GM19395 (cell line): ENCODE measurements at regions not wholly inside any gene's neighbourhood (a gene's known extent, or its start where the extent isn't known, plus 50 kb on each side); places are given as distances from the start of the nearest gene placed in this dataset.

Experiments
- ATAC-seq: cut with Tn5 transposase; IDR thresholded peaks from one replicate; pipeline ENCODE4 v1.9.1; 2021; ENCODE audit warnings: mild to moderate bottlenecking, moderate library complexity; ENCODE audit not compliant: unreplicated experiment

DNA sequence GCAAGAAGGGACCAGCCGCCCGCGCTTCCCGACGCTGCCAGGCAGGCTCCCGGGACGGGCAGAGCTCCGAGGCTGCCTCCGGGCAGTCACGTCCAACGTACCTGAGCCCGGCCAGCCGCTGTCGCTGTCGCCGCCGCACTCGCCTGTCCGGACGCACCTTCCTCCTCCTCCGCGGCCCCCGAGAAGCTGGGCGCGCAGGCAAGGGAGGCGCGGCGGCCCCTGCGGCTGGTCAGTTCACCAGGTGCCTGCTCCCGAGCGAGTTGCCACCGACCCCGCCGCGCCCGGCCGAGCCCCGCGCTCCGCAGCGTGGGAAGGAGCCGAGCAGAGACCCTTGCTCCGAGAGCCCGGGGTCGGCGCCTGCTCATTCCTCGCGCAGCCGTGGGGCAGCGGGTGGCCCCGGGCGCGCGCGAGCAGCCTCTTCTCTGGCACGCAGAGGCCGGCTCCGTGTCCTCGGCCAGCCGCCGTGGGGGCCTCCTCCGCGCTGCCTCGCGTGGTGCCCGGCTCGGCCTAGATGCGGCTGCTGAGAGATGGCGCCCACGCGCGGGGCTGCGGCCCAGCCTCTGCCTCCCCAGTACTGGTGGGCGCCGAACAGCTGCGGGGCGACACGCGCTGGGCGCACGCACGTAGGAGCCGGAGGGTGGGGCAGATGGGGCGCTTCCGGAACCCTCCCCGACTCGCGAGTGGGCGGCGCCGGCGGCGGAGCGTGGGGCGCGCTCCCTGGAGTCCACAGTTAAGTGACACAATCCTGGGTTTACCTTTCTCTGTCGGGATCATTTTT is 419.4 kb downstream of the UQCRFS1 start:
- ATAC-seq = no peak

DNA sequence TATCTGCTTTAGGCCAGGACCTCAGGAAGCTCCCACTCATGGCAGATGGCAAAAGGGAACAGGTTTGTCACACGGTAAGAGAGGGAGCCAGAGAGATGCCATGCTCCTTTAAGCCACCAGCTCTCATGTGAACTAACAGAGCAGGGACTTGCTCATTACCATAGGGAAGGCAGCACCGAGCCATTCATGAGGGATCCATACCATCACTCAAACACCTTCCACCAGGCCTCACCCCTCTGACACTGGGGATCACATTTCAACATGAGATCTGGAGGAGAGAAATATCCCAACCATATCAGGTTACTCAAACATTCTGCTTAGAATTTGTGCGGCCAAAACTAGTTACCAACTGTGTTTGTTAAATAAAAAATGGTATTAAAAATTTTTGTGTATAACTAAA is 427.0 kb downstream of the UQCRFS1 start:
- ATAC-seq = no peak

DNA sequence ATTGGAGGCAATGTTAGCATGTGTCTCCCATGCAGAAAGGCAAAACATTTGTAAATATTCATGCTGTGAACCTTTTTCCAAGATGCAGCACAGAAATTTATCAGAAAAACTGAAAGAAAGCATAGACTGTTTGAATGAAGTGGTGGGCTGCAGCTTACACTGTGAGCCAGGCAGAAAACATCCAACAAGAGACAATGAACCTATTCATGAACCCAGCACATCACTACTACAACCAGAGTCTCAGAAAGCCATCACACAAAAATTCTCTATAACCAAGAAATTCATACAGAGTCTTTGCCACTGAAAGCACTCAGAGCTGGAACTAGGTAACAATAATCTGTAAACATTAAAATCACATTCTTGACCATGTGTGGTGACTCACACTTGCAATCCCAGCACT is 448.9 kb downstream of the UQCRFS1 start:
- no peak for ATAC-seq

DNA sequence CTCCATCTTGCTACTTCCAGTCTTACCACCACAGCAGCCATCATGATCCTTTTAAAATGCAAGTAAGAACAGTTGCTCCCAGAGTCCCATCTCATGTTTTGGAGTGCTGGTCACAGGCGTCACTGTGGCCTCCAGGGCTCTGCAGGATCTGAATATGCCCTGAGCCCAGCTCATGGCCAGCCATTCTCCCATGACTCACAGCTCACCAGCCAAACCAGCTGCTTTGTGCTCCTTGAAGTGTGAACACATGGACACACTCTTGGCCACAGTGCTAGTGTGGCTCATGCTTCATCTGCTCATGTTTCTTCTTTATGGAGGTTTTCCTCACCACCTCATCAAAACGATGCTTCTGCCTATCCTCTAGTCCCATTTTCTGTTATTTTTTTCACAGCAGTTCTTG is 466.5 kb downstream of the UQCRFS1 start:
- no peak for ATAC-seq

DNA sequence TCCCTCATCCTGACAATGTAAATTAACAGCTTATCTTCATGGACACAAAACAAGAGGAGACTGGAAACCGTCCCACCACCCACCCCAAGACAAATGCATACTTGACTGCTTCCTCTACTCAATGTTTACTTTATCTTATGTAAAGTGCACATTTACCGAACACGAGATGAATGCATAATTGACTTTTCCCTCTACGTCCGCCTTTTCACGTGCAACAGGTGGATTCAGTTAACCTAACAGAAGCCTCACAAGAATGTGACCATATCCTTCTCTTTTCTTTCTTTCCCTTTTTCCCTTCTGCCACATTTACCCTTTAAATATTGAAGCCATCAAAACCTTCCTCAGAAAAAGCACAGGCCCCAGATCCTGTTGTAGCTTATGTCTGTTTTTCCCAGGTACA is 468.0 kb downstream of the UQCRFS1 start:
- no peak for ATAC-seq

DNA sequence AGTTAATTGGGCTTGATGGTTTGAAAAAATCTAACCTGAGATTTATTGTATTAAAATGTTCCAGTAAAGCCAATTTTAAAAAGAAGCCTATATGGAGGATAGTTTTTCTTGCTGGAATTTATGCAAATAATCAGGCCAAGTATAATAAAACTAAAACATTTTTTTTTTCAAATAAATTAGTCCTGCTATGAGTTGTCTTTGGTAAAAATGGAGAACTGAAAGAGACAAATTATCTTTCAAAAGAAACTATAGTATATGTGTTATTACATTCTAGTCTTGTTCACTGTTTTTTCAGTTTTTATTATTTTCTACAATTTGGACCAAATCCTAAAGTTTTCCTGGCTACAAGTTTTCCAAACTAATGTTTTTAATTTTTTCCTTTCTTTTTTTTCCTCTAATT is 468.9 kb downstream of the UQCRFS1 start:
- ATAC-seq = peak; percentile 82

DNA sequence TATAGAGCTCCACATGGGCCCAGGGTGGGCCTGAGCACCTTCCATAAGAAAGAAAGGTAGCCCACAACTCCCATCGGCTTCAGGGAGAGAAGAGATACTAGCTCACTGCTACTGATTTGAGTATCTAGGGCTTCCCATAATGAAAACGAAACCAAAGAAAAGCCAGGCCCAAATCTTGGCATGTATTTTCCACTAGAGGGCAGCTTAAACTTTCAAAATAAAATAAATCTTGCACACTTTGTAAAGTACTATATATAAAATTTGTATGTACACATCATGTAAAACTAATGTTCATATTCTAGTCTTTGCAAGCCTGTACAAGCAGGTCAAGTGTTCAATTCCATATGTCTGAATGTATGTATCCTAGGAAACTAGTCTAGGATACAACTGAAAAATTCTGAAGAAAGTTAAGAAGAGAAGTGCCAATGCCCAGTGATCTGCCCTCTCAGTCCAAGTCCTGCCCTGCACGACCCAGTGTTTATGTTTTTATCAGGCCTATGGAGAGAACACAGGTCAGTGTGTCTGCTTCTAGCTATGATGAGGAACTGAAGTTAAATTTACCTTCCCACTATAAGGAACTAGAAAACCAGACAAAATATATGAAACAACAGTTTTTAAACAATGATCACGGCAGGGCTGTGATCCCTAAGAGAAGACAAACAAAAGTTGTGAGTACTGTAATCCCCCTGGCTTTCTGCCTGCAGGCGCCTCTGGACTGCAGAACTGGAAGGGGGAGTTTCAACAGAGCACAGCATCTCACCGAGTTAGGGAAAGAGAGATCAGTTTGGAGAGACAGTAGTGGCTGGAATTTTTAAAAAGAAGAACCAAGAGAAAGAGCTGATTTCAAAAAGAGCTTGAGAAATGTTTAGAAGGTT is 475.7 kb downstream of the UQCRFS1 start:
- peak; percentile 90 for ATAC-seq

DNA sequence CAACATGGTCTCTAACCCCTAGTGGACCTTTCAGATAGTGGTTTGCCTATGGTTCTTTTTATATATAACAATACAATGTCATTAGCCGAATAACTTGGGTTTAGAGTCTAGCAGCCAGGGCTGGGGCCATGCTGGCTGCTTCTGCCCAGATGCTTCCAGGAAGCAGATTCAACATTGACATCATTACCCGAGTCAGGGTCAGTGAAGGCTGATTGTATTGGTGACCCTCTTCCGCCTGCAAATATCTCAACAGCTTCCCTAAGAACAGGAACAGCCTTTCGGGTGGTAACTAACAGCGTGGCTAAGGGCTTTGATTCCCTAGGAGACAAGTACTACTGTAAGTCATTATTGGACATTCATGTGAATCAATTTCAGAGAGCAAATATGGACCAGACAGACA is 476.4 kb downstream of the UQCRFS1 start:
- no peak for ATAC-seq

DNA sequence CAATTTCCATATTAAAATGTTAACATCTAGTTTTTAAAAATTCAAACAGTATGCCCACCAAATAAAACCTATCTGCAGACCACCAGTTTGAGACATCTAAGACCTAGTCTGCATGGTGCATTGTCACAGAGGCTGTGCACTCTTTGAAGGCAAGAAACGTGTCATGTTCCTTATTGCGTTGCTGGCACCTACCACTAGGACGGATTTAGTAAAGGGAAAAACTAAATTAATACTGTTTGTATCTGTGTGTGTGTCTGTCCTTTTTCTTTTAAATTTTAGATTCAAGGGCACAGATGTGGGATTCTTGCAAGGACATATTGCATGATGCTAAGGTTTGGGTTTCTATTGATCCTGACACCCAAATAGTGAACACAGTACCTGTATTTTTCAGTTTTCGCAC is 481.4 kb downstream of the UQCRFS1 start:
- ATAC-seq = no peak

DNA sequence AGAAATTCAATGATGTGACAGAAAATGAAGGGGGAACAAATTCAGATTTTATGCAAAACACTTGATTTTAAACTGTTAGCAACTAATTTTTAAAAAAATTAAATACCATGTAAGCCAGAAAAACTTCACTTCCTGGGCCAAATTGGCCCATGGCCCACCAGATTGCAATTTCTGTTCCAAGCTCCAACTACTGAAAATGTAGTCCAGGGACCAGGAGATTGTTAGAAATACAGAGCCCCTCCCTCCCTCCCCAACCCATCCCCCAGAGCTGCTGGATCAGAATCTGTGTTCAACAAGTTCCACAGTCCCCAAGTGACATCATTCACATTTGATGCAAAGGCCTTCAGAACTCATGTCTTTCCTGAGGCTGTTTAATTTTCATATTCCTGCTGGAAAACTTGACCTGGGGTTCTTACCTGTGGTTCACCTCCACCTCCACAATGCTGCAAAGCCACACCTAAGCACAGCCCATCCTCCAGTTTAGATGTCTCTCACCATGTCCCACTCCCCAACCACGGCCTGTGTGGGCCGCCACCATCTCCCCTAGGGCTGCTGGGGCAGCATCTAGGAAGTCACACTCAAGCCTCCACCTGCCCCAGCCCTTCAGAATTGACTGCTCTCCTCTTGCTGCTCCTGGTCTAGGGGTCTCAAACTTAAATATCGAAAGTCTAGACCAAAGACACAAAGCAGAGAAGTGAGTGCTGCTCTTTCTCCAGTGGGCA is 482.0 kb downstream of the UQCRFS1 start:
- ATAC-seq = no peak

DNA sequence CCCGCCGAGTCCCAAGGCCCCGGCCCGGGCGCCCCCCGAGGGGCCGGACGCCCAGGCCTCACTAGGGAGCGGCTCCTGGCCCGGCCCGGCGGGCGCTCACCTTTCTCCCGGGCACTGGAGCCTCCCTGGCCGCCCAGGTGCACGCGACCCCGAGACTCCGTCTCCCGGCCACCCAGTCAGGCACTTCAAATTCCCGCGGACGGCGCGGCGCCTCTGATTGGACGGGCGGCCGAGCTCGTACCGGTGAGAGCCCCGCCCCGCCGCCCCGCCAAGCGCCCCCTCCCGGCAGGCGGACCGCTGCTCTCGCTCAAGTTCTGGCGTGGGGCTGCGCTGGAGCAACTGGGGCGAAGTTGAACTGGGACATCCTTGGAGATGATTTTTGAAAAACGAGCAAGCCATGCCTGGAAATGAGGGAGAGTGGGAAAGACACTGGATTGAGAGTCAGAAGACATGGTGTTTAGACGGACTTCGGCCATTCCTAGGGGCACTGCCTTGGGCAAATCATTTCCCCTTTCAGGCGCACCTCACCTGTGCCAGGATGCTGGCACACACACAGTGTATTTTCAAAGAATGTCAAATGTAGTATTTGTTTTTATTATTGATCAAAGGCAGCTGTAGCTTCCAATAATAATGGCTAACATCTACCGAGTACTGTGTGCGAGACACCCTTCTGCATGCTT is 485.3 kb downstream of the UQCRFS1 start:
- no peak for ATAC-seq

DNA sequence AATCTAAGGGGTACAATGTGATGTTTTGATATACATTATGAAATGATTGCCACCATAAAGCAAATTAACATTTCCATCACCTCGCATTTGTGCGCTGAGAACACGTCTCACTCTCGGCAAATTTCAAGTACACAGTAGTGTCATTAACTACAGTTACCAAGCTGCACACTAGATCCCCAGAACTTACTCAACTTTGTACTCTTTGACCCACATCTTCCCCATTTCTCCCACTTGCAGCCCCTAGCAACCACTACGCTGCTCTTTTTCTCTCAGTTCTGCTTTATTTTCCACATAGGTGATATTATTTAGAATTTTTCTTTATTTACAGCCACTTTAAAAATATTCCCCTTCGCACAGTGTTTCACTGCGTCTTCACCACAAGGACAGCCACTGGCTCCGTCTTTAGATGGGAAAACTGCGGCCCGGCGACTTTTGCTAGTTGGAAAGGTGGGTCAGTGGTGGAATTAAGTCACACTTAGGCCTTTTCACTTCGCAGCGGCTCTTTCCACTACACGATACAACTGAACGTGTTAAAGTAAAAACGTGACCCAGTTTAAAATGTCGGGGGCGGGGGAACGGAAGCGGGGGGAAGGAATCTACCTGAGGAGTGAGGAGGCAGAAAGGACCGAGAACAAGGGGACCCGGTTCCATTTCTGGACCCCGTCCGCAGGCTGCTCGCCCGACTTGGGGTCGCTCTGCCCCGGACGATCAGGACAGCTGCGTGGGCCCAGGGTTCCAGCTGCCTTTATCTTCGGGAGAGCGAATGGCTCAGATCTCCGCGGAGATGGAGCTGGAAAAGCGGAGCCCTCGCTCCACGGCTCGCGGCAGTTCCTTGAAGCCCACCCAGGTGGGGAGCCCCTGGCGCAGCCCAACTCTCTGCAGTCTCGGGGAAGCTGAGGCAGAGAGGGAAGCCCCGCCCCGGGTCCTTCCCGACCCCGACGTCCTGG is 486.1 kb downstream of the UQCRFS1 start:
- no peak for ATAC-seq

DNA sequence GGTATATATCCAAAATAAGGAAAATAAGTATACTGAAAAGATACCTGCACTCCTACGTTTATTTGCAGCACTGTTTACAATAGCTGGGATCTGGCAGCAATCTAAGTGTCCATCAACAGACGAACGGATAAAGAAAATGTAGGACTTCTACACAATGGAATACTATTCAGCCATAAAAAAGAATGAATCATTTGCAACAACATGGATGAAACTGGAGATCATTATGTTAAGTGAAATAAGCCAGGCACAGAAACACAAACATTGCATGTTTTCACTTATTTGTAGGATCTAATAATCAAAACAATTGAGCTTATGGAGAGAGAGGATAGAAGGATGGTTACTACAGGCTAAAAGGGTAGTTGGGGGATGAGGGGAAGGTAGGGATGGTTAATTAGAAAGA is 494.0 kb downstream of the UQCRFS1 start:
- no peak for ATAC-seq

DNA sequence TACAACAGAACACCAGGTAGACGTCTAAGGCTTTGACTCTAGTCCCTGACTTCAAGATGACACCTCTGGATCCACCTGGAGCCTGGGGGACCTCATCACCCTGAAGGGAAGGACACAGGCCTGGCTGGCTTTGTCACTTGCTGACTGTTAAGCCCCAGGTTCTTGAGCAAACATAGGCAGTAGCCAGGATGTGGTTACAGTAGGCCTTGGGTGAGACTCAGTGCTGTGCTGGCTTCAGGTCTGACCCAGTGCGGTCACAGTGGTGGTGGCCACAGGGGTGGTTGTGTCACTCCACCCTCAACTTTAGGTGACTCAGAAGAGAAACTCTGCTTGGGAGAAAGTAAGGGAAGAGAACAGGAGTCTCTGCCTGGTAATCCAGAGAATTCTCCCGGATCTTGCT is 497.8 kb downstream of the UQCRFS1 start:
- ATAC-seq = no peak

DNA sequence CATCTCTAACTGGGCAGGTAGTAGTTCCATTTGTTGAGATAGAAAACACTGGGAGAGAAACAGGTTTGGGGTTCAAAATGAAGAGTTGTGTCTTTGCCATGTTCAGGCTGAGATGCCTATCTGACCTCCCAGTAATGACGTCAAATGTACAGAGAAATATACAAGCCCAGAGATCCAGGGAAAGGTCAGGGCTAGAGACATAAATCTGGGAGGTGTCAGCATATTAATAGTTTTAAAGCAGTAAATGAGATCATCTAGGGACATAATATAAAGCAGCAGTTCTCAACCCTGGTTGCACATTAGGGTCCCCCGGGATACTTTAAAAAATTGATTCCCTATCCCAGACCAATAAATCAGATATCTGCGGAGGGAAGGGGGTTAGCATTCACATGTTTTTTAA is 501.5 kb downstream of the UQCRFS1 start:
- no peak for ATAC-seq

DNA sequence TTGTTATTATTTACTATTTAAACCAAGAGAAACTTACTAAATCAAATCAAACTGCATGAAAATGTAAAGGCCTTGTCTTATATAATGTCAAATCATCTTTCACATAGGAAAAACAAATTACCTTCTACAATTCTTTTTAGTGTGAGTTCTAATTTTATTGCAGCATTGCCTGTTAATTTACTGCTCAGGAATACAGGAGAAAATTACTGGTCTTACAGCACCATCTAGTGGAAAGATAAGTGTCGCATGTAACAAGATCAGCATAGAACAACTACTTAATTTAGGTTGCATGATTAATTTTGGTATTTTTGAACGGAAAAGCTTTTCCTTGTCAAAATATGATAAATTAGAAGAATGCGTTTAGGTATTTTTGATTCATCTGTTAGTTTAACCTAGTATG is 502.7 kb downstream of the UQCRFS1 start:
- no peak for ATAC-seq

DNA sequence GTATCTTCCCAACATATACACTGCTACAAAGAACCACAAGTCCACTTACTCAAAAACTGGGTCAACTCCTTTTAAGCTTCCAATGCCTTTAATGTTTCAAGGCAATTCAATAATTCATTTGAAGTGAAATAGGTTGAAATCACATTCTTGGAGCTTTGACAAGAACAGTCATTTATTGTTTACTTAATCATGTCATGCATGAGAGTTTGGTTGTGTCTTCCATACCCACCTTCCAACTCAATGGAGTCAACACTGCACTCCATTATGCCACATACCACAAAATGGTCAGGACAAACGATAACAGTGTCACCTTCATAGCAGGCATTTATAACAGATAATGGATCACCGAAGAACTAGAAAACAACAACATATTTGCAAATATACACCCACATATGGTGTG is 506.3 kb downstream of the UQCRFS1 start:
- ATAC-seq = no peak

DNA sequence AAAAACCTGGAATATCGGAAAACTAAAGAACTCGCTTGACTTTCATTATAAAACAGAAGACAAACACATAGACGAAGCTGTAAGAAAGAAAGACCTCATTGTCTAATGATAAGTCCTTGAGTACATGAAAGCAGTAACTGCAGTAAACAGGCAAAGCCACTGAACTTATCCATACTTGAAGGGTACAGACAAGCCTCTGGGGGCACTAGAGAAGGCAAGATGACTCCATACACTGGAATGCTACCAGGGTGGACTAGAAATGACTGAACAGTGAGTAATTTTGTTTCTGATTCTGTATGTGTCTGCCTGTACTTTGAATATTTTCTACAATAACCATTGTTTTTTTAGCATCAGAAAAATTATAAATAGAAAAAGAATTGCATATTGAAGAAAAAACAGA is 507.9 kb downstream of the UQCRFS1 start:
- no peak for ATAC-seq

DNA sequence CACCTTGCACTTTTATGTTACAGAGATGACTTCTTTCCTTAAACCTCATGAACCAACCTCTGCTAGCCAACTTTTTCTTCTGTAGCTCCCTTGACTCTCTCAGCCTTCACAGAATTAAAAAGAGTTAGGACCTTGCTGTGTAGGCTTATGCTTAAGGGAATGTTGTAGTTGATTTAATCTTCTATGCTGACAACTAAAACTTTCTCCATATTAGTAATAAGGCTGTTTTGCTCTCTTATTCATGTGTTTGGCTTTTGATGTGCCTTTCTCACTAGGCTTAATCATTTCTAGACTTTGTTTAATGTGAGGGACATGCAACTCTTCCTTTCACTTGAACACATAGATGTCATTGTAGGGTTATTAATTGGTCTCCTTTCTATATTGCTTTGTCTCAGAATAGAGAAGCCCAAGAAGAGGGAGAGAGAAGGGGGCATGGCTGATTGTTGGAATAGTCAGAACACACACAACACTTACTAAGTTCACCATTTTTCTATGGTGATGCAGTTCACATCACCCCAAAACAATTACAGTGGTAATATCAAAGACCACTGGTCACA is 509.5 kb downstream of the UQCRFS1 start:
- no peak for ATAC-seq

DNA sequence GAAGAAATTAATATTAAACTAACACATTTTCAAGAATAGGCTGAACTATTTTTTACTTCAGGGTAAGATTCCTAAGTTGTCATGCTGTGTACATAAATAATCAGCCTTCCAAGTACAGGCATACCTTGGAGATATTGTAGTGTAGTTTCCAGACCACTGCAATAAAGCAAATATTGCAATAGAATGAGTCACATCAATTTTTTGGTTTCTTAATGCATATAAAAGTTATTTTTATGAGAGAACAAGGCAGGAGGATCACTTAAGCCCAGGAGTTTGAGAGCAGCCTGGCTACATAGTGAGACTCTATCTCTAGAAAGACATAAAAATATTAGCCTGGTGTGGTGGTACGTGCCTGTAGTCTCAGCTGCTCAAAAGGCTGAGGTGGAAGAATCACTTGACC is 511.5 kb downstream of the UQCRFS1 start:
- ATAC-seq = no peak
